Mesendoderm (in vitro differentiated cells): ENCODE measurements at regions not wholly inside any gene's neighbourhood (a gene's known extent, or its start where the extent isn't known, plus 50 kb on each side); places are given as distances from the start of the nearest gene placed in this dataset.

Source experiments
- DNase-seq: peaks from one replicate; pipeline ENCODE4 v3.0.0; 2013
- H2AK5ac ChIP-seq: 2 replicates; pipeline ENCODE4 v1.6.1; 2013; ENCODE audit warnings: low read length, inconsistent platforms
- H2BK120ac ChIP-seq: 2 replicates; pipeline ENCODE4 v1.6.1; 2013; ENCODE audit warnings: low read depth, mild to moderate bottlenecking, low read length, moderate library complexity, mixed read lengths
- H2BK15ac ChIP-seq: replicated peaks from 2 replicates; pipeline ENCODE4 v1.6.1; 2013; ENCODE audit warnings: low read depth, mild to moderate bottlenecking, moderate library complexity
- H2BK5ac ChIP-seq: 2 replicates; pipeline ENCODE4 v1.6.1; 2013; ENCODE audit warnings: low read length, inconsistent platforms
- H3K18ac ChIP-seq: 2 replicates; pipeline ENCODE4 v1.6.1; 2013; ENCODE audit warnings: mild to moderate bottlenecking, low read length, mixed read lengths
- H3K23ac ChIP-seq: one replicate; pipeline ENCODE4 v1.6.1; 2013; ENCODE audit warnings: low read length
- H3K27ac ChIP-seq: 2 replicates; pipeline ENCODE4 v1.5.1; 2013; ENCODE audit warnings: low read depth, mild to moderate bottlenecking, inconsistent platforms, low read length, moderate library complexity
- H3K27me3 ChIP-seq: 2 replicates; pipeline ENCODE4 v1.6.1; 2013; ENCODE audit warnings: low read length, control low read depth, mild to moderate bottlenecking, inconsistent platforms; ENCODE audit not compliant: insufficient read depth, poor library complexity
- H3K36me3 ChIP-seq: 2 replicates; pipeline ENCODE4 v1.6.1; 2013; ENCODE audit warnings: low read length, inconsistent platforms; ENCODE audit not compliant: control insufficient read depth, insufficient read depth
- H3K4ac ChIP-seq: one replicate; pipeline ENCODE4 v1.6.1; 2013; ENCODE audit warnings: low read depth, mild to moderate bottlenecking, low read length, moderate library complexity
- H3K4me1 ChIP-seq: 2 replicates; pipeline ENCODE4 v1.6.1; 2013; ENCODE audit warnings: low read depth, low read length, inconsistent platforms; ENCODE audit not compliant: control insufficient read depth
- H3K4me2 ChIP-seq: 2 replicates; pipeline ENCODE4 v1.6.1; 2013; ENCODE audit warnings: low read length
- H3K4me3 ChIP-seq: 2 replicates; pipeline ENCODE4 v1.5.1; 2013; ENCODE audit warnings: mild to moderate bottlenecking, low read length
- H3K56ac ChIP-seq: one replicate; pipeline ENCODE4 v1.6.1; 2013; ENCODE audit warnings: low read length
- H3K79me1 ChIP-seq: 2 replicates; pipeline ENCODE4 v1.6.1; 2013; ENCODE audit warnings: low read length, inconsistent platforms
- H3K79me2 ChIP-seq: 2 replicates; pipeline ENCODE4 v1.6.1; 2013; ENCODE audit warnings: mild to moderate bottlenecking, low read length; ENCODE audit not compliant: control insufficient read depth, insufficient read depth
- H3K9ac ChIP-seq: 2 replicates; pipeline ENCODE4 v1.6.1; 2013; ENCODE audit warnings: low read length, inconsistent platforms
- H4K5ac ChIP-seq: one replicate; pipeline ENCODE4 v1.6.1; 2013; ENCODE audit warnings: low read length
- H4K8ac ChIP-seq: one replicate; pipeline ENCODE4 v1.6.1; 2013; ENCODE audit warnings: low read depth, mild to moderate bottlenecking, control low read depth, low read length, moderate library complexity
- WGBS: extraction: QIAGEN DNeasy Blood & Tissue Kit; methylation state at CpG from one replicate; pipeline ENCODE4 v1.1.7; 2013; ENCODE audit warnings: low lambda C conversion rate, missing lambda C conversion rate; ENCODE audit not compliant: insufficient coverage; ENCODE audit errors: extremely low coverage; 5-methylcytosine and 5-hydroxymethylcytosine counted together

DNA sequence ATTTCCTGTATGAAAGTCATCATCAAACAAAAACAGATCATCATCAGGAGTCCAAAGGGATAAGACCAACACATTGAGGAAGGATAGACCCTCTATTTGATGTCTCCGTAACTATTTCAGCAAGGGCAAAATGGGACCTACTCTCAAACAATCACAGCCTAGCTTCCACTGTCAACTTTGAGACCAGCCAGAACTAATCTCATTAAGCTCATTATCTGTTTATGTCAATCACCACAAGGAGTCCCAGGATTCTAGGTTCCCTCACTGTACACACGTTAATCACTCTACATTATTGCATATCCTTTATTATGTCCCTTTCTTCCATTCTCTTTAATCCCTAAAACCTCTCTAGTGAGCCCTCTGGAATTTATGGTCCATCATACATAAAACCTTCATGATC lies 370.3 kb upstream of the LINC00305 start:
- Histone ChIP-seq H3K56ac (no peak overlapping the region), H3K79me1 (no peaks in the 10 kb centered on the region)
- WGBS, result no CpG with 5 or more reads among the region's 2 CpGs

GRCh38 chr18:64518191-64518590 lies 369.3 kb upstream of the LINC00305 start:
- Histone ChIP-seq H3K4me3 (no peak overlapping the region), H3K36me3 (no peaks in the 10 kb centered on the region), H4K5ac (no peak overlapping the region), H3K79me1 (no peaks in the 10 kb centered on the region), H4K8ac (no peak overlapping the region), H3K18ac (no peak overlapping the region), H3K4me2 (no peak overlapping the region), H2BK15ac (no peak overlapping the region), H3K27ac (no peak overlapping the region), H3K4ac (no peak overlapping the region), H2BK5ac (no peak overlapping the region), H3K79me2 (no peaks in the 10 kb centered on the region), H2AK5ac (no peak overlapping the region), H3K9ac (no peak overlapping the region), H3K56ac (no peak overlapping the region), H3K23ac (no peak overlapping the region), H2BK120ac (no peak overlapping the region), H3K27me3 (no peaks in the 10 kb centered on the region), H3K4me1 (no peaks in the 10 kb centered on the region)
- DNase-seq, result no peak
- WGBS, result no CpG with 5 or more reads among the region's 2 CpGs

More for the DNA sequence above, 370.3 kb upstream of the LINC00305 start:
- Histone ChIP-seq H3K4me3 (no peak overlapping the region), H3K36me3 (no peaks in the 10 kb centered on the region), H2BK120ac (no peak overlapping the region), H2BK5ac (no peak overlapping the region), H3K4ac (no peak overlapping the region), H3K4me1 (no peaks in the 10 kb centered on the region), H3K27me3 (no peaks in the 10 kb centered on the region), H2AK5ac (no peak overlapping the region), H4K8ac (no peak overlapping the region), H3K9ac (no peak overlapping the region), H3K4me2 (no peak overlapping the region), H2BK15ac (no peak overlapping the region), H3K79me2 (no peaks in the 10 kb centered on the region), H3K18ac (no peak overlapping the region), H3K27ac (no peak overlapping the region), H4K5ac (no peak overlapping the region), H3K23ac (no peak overlapping the region)
- no peak for DNase-seq

GRCh38 chr18:64513401-64513800 lies 364.5 kb upstream of the LINC00305 start:
- no peak overlapping the region for H3K23ac ChIP-seq
- H3K9ac ChIP-seq, result no peak overlapping the region
- H3K4me1 ChIP-seq, result no peaks in the 10 kb centered on the region
- DNase-seq, result no peak
- no CpG with 5 or more reads among the region's 3 CpGs for WGBS
- H2BK120ac ChIP-seq, result no peak overlapping the region
- H3K27me3 ChIP-seq, result no peaks in the 10 kb centered on the region
- H3K56ac ChIP-seq, result no peak overlapping the region
- no peak overlapping the region for H2BK5ac ChIP-seq
- no peak overlapping the region for H2AK5ac ChIP-seq
- no peak overlapping the region for H4K5ac ChIP-seq
- H3K79me1 ChIP-seq, result no peaks in the 10 kb centered on the region
- H4K8ac ChIP-seq, result no peak overlapping the region
- no peak overlapping the region for H3K27ac ChIP-seq
- H3K4ac ChIP-seq, result no peak overlapping the region
- H3K4me2 ChIP-seq, result no peak overlapping the region
- H3K4me3 ChIP-seq, result no peak overlapping the region
- no peaks in the 10 kb centered on the region for H3K36me3 ChIP-seq
- no peak overlapping the region for H2BK15ac ChIP-seq
- H3K18ac ChIP-seq, result no peak overlapping the region
- H3K79me2 ChIP-seq, result no peaks in the 10 kb centered on the region

GRCh38 chr18:64490207-64490606 lies 341.3 kb upstream of the LINC00305 start:
- no CpG with 5 or more reads among the region's 5 CpGs for WGBS

DNA sequence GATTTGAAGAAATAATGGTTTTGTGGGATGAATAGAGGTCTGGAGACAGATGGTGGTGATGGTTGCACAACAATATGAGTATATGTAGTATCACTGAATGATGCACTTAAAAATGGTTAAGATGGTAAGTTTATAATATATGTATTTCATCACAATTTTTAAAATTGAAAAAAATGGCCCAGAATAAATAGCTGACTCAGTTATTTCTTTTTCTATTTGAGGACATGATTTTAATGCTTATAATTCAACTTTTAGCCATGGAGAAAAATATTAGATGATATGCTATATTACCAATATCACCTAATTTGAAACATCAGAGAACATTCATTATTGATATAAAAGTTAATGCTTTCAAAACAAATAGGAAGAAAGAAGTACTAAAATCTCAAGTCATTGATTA lies 339.8 kb upstream of the LINC00305 start:
- H3K4me3 ChIP-seq, result no peak overlapping the region
- H3K27ac ChIP-seq, result no peak overlapping the region
- no peaks in the 10 kb centered on the region for H3K79me2 ChIP-seq
- H3K4ac ChIP-seq, result no peak overlapping the region
- no peaks in the 10 kb centered on the region for H3K27me3 ChIP-seq
- no peak overlapping the region for H3K9ac ChIP-seq
- no peak overlapping the region for H3K4me2 ChIP-seq
- no peak overlapping the region for H2BK15ac ChIP-seq
- no peak overlapping the region for H3K56ac ChIP-seq
- no peak overlapping the region for H3K23ac ChIP-seq
- H4K5ac ChIP-seq, result no peak overlapping the region
- H2AK5ac ChIP-seq, result no peak overlapping the region
- H3K18ac ChIP-seq, result no peak overlapping the region
- H3K36me3 ChIP-seq, result no peaks in the 10 kb centered on the region
- H2BK120ac ChIP-seq, result no peak overlapping the region
- DNase-seq, result no peak
- no peak overlapping the region for H4K8ac ChIP-seq
- no peak overlapping the region for H2BK5ac ChIP-seq
- no peaks in the 10 kb centered on the region for H3K79me1 ChIP-seq
- H3K4me1 ChIP-seq, result no peaks in the 10 kb centered on the region

More at GRCh38 chr18:64490207-64490606, 341.3 kb upstream of the LINC00305 start:
- no peak overlapping the region for H2BK15ac ChIP-seq
- H3K79me2 ChIP-seq, result no peaks in the 10 kb centered on the region
- no peak overlapping the region for H3K18ac ChIP-seq
- H3K27ac ChIP-seq, result no peak overlapping the region
- no peaks in the 10 kb centered on the region for H3K36me3 ChIP-seq
- no peak overlapping the region for H4K5ac ChIP-seq
- no peaks in the 10 kb centered on the region for H3K27me3 ChIP-seq
- H2AK5ac ChIP-seq, result no peak overlapping the region
- H3K56ac ChIP-seq, result no peak overlapping the region
- H3K4me3 ChIP-seq, result no peak overlapping the region
- no peak overlapping the region for H3K4ac ChIP-seq
- no peak for DNase-seq
- no peak overlapping the region for H4K8ac ChIP-seq
- no peaks in the 10 kb centered on the region for H3K4me1 ChIP-seq
- no peaks in the 10 kb centered on the region for H3K79me1 ChIP-seq
- H3K9ac ChIP-seq, result no peak overlapping the region
- no peak overlapping the region for H2BK5ac ChIP-seq
- no peak overlapping the region for H2BK120ac ChIP-seq
- H3K23ac ChIP-seq, result no peak overlapping the region
- H3K4me2 ChIP-seq, result no peak overlapping the region

GRCh38 chr18:64474773-64475172 lies 325.9 kb upstream of the LINC00305 start:
- Histone ChIP-seq H3K56ac (no peak overlapping the region), H4K5ac (no peak overlapping the region), H3K23ac (no peak overlapping the region), H3K4me1 (no peaks in the 10 kb centered on the region), H3K27me3 (no peaks in the 10 kb centered on the region), H3K79me1 (no peaks in the 10 kb centered on the region), H3K36me3 (no peaks in the 10 kb centered on the region), H3K4me2 (no peak overlapping the region), H3K27ac (no peak overlapping the region), H3K18ac (no peak overlapping the region), H2BK120ac (no peak overlapping the region), H3K9ac (no peak overlapping the region), H2BK5ac (no peak overlapping the region), H4K8ac (no peak overlapping the region), H2AK5ac (no peak overlapping the region), H2BK15ac (no peak overlapping the region), H3K4me3 (no peak overlapping the region), H3K79me2 (no peaks in the 10 kb centered on the region), H3K4ac (no peak overlapping the region)
- DNase-seq, result no peak
- WGBS, result no CpG with 5 or more reads among the region's 7 CpGs
